HPDE6-E6E7 (cell line): ENCODE measurements at regions not wholly inside any gene's neighbourhood (a gene's known extent, or its start where the extent isn't known, plus 50 kb on each side); places are given as distances from the start of the nearest gene placed in this dataset.

Experiments used
- DNase-seq: peaks from one replicate; pipeline ENCODE4 v3.0.0; 2011; ENCODE audit warnings: missing footprints; ENCODE audit errors: extremely low spot score

GRCh38 chr12:13680916-13681315, 300.5 kb downstream of the GRIN2B start:
- DNase-seq = no peak

- DNase-seq = no peak
Observed at GRCh38 chr12:13676880-13677279, 304.5 kb downstream of the GRIN2B start.

- DNase-seq = no peak
Observed at GRCh38 chr12:13670285-13670866, 311.0 kb downstream of the GRIN2B start.

- DNase-seq = no peak
Observed at GRCh38 chr12:13668880-13669279, 312.5 kb downstream of the GRIN2B start.

- DNase-seq = no peak
Observed at GRCh38 chr12:13666806-13667205, 314.6 kb downstream of the GRIN2B start.

- DNase-seq = peak; percentile 28
Observed at GRCh38 chr12:13661005-13661887, 320.2 kb downstream of the GRIN2B start.

- no peak for DNase-seq
Observed at GRCh38 chr12:13654456-13654855, 326.9 kb downstream of the GRIN2B start.

GRCh38 chr12:13652105-13652504, 329.3 kb downstream of the GRIN2B start:
- no peak for DNase-seq

- DNase-seq = no peak
Observed at GRCh38 chr12:13635709-13636108, 345.7 kb downstream of the GRIN2B start.

GRCh38 chr12:13631873-13632272, 349.5 kb downstream of the GRIN2B start:
- DNase-seq = no peak

GRCh38 chr12:13630354-13630753, 351.0 kb downstream of the GRIN2B start:
- DNase-seq = no peak

- DNase-seq = no peak
Observed at GRCh38 chr12:13628067-13628466, 353.3 kb downstream of the GRIN2B start.

- no peak for DNase-seq
Observed at GRCh38 chr12:13627536-13627935, 353.9 kb downstream of the GRIN2B start.

- DNase-seq = no peak
Observed at GRCh38 chr12:13613297-13613696, 368.1 kb downstream of the GRIN2B start.

- no peak for DNase-seq
Observed at GRCh38 chr12:13609894-13610679, 371.3 kb downstream of the GRIN2B start.

- no peak for DNase-seq
Observed at GRCh38 chr12:13606290-13606689, 375.1 kb downstream of the GRIN2B start.

- no peak for DNase-seq
Observed at GRCh38 chr12:13603953-13604352, 377.4 kb downstream of the GRIN2B start.

- no peak for DNase-seq
Observed at GRCh38 chr12:13602172-13602571, 379.2 kb downstream of the GRIN2B start.

GRCh38 chr12:13599176-13599575, 382.2 kb downstream of the GRIN2B start:
- no peak for DNase-seq

GRCh38 chr12:13597837-13598236, 383.6 kb downstream of the GRIN2B start:
- no peak for DNase-seq

GRCh38 chr12:13597166-13597565, 384.2 kb downstream of the GRIN2B start:
- DNase-seq = no peak

GRCh38 chr12:13596714-13597113, 384.7 kb downstream of the GRIN2B start:
- no peak for DNase-seq
